ENCODE measurements at regions not wholly inside any gene's neighbourhood (a gene's known extent, or its start where the extent isn't known, plus 50 kb on each side); places are given as distances from the start of the nearest gene placed in this dataset.

DNA sequence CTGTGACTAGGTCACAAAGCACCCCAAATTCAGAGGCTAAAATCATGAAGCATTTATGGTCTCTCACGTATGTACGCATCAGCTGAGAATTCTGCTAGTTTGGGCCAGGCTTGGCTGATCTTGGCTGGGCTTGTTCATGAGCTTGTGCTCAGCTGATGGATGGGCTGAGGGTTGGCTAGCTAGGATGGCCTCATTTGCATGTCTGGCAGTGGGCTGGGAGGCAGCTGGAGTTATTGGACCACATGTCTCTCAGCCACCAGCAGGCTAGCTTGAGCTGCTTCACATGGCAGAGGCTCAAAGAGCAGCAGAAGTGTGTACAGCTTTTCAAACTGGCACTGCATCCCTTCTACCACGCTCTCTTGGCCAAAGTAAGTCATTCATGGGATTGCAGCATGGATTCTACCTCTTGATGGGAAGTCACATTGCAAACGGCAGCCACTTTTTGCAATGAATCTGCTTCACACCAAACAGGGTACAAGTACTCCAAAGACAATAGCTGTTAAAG, 770.3 kb downstream of the TYW1 start:
- no peak for TF ChIP-seq ZFX (IDR thresholded peaks at IDR 0.05)
- TF ChIP-seq, protein P1, sequence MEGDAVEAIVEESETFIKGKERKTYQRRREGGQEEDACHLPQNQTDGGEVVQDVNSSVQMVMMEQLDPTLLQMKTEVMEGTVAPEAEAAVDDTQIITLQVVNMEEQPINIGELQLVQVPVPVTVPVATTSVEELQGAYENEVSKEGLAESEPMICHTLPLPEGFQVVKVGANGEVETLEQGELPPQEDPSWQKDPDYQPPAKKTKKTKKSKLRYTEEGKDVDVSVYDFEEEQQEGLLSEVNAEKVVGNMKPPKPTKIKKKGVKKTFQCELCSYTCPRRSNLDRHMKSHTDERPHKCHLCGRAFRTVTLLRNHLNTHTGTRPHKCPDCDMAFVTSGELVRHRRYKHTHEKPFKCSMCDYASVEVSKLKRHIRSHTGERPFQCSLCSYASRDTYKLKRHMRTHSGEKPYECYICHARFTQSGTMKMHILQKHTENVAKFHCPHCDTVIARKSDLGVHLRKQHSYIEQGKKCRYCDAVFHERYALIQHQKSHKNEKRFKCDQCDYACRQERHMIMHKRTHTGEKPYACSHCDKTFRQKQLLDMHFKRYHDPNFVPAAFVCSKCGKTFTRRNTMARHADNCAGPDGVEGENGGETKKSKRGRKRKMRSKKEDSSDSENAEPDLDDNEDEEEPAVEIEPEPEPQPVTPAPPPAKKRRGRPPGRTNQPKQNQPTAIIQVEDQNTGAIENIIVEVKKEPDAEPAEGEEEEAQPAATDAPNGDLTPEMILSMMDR (conservative IDR thresholded peaks at IDR 0.05) = no peak
- no peak overlapping the region for H3K27ac ChIP-seq

DNA sequence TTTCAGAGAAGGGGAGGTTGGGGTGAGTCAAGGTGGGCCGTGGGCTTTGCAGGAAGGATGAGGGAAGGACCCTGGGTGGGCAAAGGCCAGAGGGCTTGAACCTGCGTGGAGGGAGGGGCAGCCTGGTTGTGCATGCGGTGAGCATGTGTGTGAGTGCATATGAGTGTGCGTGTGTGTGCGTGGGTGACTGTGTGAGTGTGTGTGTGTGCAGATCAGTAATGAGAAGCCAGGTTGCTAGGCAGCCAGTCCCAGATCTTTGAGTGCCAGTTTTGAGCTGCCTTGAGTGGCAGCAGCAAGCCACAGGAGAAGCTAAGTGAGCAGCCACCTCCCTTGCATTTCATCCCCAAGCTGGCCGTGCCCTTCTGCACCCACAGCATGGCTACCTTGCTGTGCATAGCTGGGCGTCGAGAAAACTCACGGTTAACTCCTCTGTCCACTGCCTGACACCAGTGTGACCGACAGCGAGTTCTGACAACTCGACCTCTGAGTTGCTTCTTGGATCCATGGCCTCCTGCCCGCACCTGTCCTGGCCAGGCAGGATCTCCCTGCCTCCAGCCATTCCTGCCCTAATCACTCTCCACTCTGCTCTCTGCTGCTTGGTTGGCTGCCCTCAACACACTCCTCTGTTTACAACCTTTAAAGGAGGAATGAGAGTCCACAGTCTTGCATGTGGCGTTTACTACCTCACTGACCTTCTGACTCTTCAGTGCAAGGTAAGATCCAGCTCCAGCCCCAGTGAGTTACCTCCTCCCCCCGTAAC, 775.4 kb downstream of the TYW1 start:
- no peak overlapping the region for H3K27ac ChIP-seq
- TF ChIP-seq, protein P1 (conservative IDR thresholded peaks at IDR 0.05) = no peak
- no peak for TF ChIP-seq ZFX (IDR thresholded peaks at IDR 0.05)

DNA sequence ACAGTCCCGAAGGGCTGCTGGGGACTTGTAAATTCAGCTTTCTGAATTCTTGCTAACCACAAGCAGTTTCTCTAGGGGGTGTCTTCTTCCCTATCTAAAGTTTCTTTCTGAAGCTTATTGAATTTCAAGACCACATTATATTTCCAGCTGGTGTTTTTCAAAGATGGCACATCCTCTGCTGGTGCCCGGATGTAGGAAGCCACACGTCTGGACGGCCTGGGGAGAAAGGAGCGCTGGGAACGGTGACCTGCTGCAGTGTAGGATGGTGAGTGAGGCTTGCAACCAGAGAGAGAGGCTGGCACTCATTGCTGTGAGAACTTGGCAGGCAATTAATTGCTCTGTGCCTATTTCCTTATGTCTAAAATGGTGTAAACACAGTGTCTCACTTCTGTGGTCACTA, 776.4 kb downstream of the TYW1 start:
- H3K27ac ChIP-seq = no peak overlapping the region
- TF ChIP-seq, protein P1 (conservative IDR thresholded peaks at IDR 0.05) = no peak
- TF ChIP-seq ZFX (IDR thresholded peaks at IDR 0.05) = no peak

DNA sequence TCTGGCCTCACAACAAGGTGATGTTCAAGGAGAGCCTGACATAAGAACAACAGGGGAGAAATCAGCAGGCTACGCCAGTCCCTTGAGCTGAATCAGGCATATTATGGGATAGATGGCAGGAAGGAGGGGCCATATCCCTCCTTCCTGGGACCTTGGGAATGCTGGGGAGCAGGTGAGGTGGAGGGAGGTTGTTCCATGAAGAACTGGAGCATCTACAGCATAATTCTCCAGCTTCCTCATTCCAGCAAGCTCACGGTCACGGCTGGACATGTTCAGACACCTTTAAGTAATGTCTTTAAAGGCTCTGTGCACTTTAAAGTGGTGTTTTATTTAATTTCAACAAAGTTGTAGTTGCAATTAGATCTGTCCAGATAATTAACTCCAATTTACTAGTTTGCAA, 780.5 kb downstream of the TYW1 start:
- no peak for TF ChIP-seq ZFX (IDR thresholded peaks at IDR 0.05)
- TF ChIP-seq, protein P1 (conservative IDR thresholded peaks at IDR 0.05) = no peak
- H3K27ac ChIP-seq = no peak overlapping the region

DNA sequence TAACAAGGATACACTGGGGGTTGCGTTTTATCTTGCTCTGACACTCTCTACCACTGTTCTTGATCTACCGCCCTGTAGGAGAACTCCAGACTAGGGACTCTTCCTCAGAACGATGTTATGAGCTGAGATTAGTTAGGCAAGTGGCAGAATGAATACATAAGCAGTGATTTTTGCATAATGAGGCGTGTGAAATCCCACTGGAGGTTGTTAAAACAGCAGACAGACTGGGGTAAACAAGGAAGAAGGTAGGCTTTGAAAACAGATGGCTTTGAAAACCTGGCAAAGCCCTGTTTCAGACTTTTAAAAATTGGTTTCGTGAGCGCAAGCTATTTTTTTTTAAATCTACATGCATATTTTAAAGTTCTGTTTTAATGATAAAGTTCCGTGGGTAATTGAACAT, 785.2 kb downstream of the TYW1 start:
- no peak overlapping the region for H3K27ac ChIP-seq
- TF ChIP-seq ZFX (IDR thresholded peaks at IDR 0.05) = no peak
- TF ChIP-seq, protein P1 (conservative IDR thresholded peaks at IDR 0.05) = no peak

DNA sequence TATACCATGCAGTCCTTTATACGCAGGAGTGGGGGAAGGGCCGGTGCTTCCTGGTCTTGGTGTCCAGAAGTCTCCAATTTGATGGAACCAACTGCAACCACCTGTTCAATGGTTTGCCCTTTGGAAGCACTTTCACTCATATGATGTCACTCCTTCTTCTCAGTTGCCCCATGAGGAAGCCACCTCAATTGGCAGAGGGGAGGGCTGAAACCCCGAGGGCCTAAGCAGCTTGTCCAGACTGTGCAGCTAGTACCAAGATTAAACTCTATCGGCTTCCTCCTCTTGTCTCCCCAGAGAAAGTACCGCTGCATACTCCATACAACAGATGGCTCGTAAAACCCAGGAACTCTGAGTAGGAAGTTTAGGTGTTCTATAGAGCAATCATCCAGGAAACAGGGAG, 789.4 kb downstream of the TYW1 start:
- TF ChIP-seq, protein P1 (conservative IDR thresholded peaks at IDR 0.05) = no peak
- no peak for TF ChIP-seq ZFX (IDR thresholded peaks at IDR 0.05)
- H3K27ac ChIP-seq = no peak overlapping the region

DNA sequence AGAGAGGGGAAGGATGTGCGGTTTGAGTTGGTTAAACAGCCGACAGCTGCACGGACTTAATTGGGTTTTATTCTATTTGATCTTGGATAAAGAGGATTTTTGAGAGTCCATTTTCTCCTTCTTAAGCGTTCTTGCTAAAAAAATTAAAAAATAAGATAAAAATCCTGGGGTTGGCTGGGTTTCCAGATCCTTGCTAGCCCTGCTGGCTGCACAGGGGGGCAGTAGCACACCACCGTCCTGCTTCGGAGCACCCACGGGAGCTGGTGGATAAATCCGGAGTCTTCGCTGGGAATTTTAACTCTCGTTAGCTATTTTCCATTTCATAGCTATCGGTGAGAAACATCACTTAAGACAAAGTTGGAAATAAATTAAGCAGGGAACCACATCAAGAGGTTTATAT, 792.0 kb downstream of the TYW1 start:
- no peak for TF ChIP-seq ZFX (IDR thresholded peaks at IDR 0.05)
- TF ChIP-seq, protein P1 (conservative IDR thresholded peaks at IDR 0.05) = peak; percentile 53
- no peak overlapping the region for H3K27ac ChIP-seq

Data from C4-2B (cell line).